Activated naive CD8-positive, alpha-beta T cell treated with anti-CD3 and anti-CD28 coated beads, Interleukin-2, amount 10 ng/mL, durations not matched to agents 7 days and 5 days (primary cell): ENCODE measurements at regions not wholly inside any gene's neighbourhood (a gene's known extent, or its start where the extent isn't known, plus 50 kb on each side); places are given as distances from the start of the nearest gene placed in this dataset.

Experiments used
- ATAC-seq: fragments of 150-1000 bp; cut with Tn5 transposase; one replicate; pipeline ENCODE4 v1.10.0; 2021; ENCODE audit warnings: low read depth, moderate library complexity
- POLR2A ChIA-PET: fragments of 350-600 bp; sonication (Branson Sonifier 250); formaldehyde crosslinking; loops from one replicate; lab custom pipeline; 2021; ENCODE audit warnings: antibody characterized with exemption; lab: Charles Lee
- DNase-seq: peaks from one replicate; pipeline ENCODE4 v3.0.0; 2021
- H3K27ac Mint-ChIP-seq: one replicate; pipeline ENCODE4 v1.8.0; 2022; ENCODE audit warnings: mild to moderate bottlenecking, mixed read lengths
- H3K27me3 Mint-ChIP-seq: one replicate; pipeline ENCODE4 v1.8.0; 2022; ENCODE audit warnings: mild to moderate bottlenecking, moderate library complexity, mixed read lengths
- H3K36me3 Mint-ChIP-seq: one replicate; pipeline ENCODE4 v1.8.0; 2021; ENCODE audit warnings: mild to moderate bottlenecking, mixed read lengths
- H3K4me1 Mint-ChIP-seq: one replicate; pipeline ENCODE4 v1.8.0; 2021; ENCODE audit warnings: mixed read lengths
- H3K4me3 Mint-ChIP-seq: one replicate; pipeline ENCODE4 v1.8.0; 2022; ENCODE audit warnings: mild to moderate bottlenecking, moderate library complexity, mixed read lengths
- H3K9me3 Mint-ChIP-seq: one replicate; pipeline ENCODE4 v1.8.0; 2021; ENCODE audit warnings: mixed read lengths

- no peak for DNase-seq
- H3K27ac Mint-ChIP-seq = no peak overlapping the region
- POLR2A ChIA-PET = no interaction called here
These were observed 210.5 kb downstream of the ELAVL2 start for GRCh38 chr9:23615569-23615968.

DNA sequence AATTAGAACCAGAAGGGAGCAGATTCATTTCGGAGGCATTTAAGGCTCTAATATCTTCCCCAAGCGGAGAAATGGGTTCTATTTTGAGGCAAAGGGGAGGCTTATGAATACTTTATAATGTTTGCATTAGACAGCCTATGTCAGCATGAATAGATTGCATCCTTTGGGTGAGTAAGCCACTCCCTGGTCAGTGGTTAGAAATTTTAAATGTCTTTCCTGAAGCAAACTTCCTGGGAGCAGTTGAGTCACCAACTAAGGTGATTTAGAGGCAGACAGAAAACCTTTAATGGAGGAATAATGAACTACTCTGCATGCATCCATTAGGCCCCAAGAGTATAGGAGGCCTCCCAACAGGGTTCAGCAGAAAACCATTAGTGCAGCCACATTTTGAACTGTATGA is 204.9 kb downstream of the ELAVL2 start:
- Mint-ChIP-seq H3K27me3 (no peaks in the 10 kb centered on the region), H3K36me3 (no peaks in the 10 kb centered on the region), H3K4me3 (no peak overlapping the region), H3K27ac (no peak overlapping the region), H3K4me1 (no peaks in the 10 kb centered on the region), H3K9me3 (peaks cover 5% of the 10 kb centered on the region)
- ATAC-seq (no peak), DNase-seq (no peak)
- POLR2A ChIA-PET = no interaction called here

More at GRCh38 chr9:23615569-23615968, 210.5 kb downstream of the ELAVL2 start:
- ATAC-seq = no peak
- Mint-ChIP-seq H3K4me3 (no peak overlapping the region), H3K36me3 (no peaks in the 10 kb centered on the region), H3K27me3 (no peaks in the 10 kb centered on the region), H3K4me1 (no peaks in the 10 kb centered on the region), H3K9me3 (peaks cover 3% of the 10 kb centered on the region)

- H3K4me3 Mint-ChIP-seq = no peak overlapping the region
- POLR2A ChIA-PET = no interaction called here
These were observed 204.1 kb downstream of the ELAVL2 start for GRCh38 chr9:23621924-23622323.

DNA sequence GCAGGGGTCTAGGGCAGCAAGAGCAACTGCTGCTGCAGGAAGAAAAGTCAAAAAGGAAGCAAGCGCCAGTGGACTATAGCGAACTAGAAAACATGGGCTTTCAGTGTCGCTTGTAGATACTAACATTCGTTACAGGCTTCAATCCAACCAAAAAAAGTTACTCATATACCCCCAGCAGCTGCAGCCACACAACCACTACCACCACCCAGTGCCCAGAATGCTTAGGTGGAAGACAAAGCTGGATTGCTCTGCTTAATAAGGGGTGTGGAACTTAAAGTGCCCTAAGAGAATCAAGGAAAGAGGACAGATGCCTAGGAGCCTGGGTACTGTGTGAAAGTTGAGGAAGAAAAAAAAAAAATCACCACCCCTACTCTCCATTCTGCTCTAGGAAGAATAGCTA is 203.6 kb downstream of the ELAVL2 start:
- DNase-seq = no peak
- no peaks in the 10 kb centered on the region for H3K4me1 Mint-ChIP-seq
- POLR2A ChIA-PET = no interaction called here
- H3K36me3 Mint-ChIP-seq = no peaks in the 10 kb centered on the region
- no peak for ATAC-seq
- H3K27ac Mint-ChIP-seq = no peak overlapping the region
- H3K9me3 Mint-ChIP-seq = peaks cover 3% of the 10 kb centered on the region
- no peak overlapping the region for H3K4me3 Mint-ChIP-seq
- H3K27me3 Mint-ChIP-seq = no peaks in the 10 kb centered on the region

More at GRCh38 chr9:23621924-23622323, 204.1 kb downstream of the ELAVL2 start:
- Mint-ChIP-seq H3K36me3 (no peaks in the 10 kb centered on the region), H3K9me3 (peaks cover 5% of the 10 kb centered on the region), H3K27ac (no peak overlapping the region), H3K4me1 (no peaks in the 10 kb centered on the region), H3K27me3 (no peaks in the 10 kb centered on the region)
- DNase-seq (no peak), ATAC-seq (no peak)

DNA sequence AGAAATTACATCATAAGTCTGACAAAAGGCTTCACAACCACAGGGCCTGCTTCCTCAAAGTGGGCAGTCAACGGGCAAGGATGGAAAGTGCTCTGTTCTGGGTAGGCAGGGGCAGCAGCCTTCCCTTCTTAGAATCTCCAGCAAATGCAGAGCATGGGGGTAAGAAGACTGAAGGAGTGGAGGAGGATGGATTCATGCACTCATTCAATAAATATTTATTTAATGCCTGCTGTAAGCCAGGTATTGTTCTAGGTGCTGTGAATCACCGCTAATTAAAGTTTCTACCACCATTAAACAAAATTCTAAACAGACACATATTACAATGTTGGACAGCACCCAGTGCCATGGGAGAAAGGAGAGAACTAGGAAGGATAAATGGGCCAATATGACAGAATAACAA is 195.6 kb downstream of the ELAVL2 start:
- Mint-ChIP-seq H3K27me3 (no peaks in the 10 kb centered on the region), H3K9me3 (no peaks in the 10 kb centered on the region), H3K4me1 (no peaks in the 10 kb centered on the region), H3K27ac (no peak overlapping the region), H3K4me3 (no peak overlapping the region), H3K36me3 (no peaks in the 10 kb centered on the region)
- ATAC-seq = no peak
- POLR2A ChIA-PET = no interaction called here
- no peak for DNase-seq

- ATAC-seq (no peak), DNase-seq (no peak)
- Mint-ChIP-seq H3K9me3 (peaks cover 2% of the 10 kb centered on the region), H3K27ac (no peak overlapping the region), H3K4me3 (no peak overlapping the region), H3K4me1 (no peaks in the 10 kb centered on the region), H3K27me3 (no peaks in the 10 kb centered on the region), H3K36me3 (no peaks in the 10 kb centered on the region)
- POLR2A ChIA-PET = no interaction called here
These were observed 190.8 kb downstream of the ELAVL2 start for GRCh38 chr9:23635276-23635675.

DNA sequence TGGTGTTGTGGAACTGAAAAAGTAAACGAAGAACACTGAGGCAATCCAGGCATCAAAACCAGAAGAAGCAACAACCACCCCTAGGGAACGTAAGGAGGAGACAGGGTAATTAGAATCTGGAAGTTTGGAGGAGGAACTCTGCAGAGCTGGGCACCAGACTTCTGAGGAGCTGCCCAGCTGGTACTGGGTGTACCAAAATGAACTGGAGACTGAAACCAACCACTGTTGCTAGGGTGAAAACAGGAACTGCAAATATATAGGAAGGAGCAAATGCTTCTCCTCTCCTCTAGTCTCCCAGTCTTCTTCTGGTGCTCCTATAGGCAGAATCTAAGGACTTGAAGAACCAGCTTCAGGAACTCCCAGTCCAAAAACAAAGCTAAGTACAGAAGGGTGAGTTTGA is 189.8 kb downstream of the ELAVL2 start:
- no peaks in the 10 kb centered on the region for H3K36me3 Mint-ChIP-seq
- H3K27me3 Mint-ChIP-seq = no peaks in the 10 kb centered on the region
- ATAC-seq (no peak), DNase-seq (no peak)
- POLR2A ChIA-PET = no interaction called here
- no peaks in the 10 kb centered on the region for H3K4me1 Mint-ChIP-seq
- H3K4me3 Mint-ChIP-seq = no peak overlapping the region
- H3K9me3 Mint-ChIP-seq = peaks cover 6% of the 10 kb centered on the region
- no peak overlapping the region for H3K27ac Mint-ChIP-seq

GRCh38 chr9:23638011-23638410 is 188.0 kb downstream of the ELAVL2 start:
- DNase-seq = no peak
- H3K4me1 Mint-ChIP-seq = no peaks in the 10 kb centered on the region
- no peak for ATAC-seq
- H3K9me3 Mint-ChIP-seq = peaks cover 6% of the 10 kb centered on the region
- H3K36me3 Mint-ChIP-seq = no peaks in the 10 kb centered on the region
- no peak overlapping the region for H3K4me3 Mint-ChIP-seq
- H3K27me3 Mint-ChIP-seq = no peaks in the 10 kb centered on the region
- H3K27ac Mint-ChIP-seq = no peak overlapping the region
- POLR2A ChIA-PET = no interaction called here

GRCh38 chr9:23638837-23639426 is 187.1 kb downstream of the ELAVL2 start:
- Mint-ChIP-seq H3K4me3 (no peak overlapping the region), H3K4me1 (no peaks in the 10 kb centered on the region), H3K27me3 (peaks cover 1% of the 10 kb centered on the region), H3K9me3 (peaks cover 8% of the 10 kb centered on the region), H3K27ac (no peak overlapping the region), H3K36me3 (no peaks in the 10 kb centered on the region)
- DNase-seq = no peak
- POLR2A ChIA-PET = no interaction called here
- no peak for ATAC-seq
